Endothelial cell of umbilical vein (primary cell): ENCODE measurements at regions not wholly inside any gene's neighbourhood (a gene's known extent, or its start where the extent isn't known, plus 50 kb on each side); places are given as distances from the start of the nearest gene placed in this dataset.

Experiments used
- BruUV-seq: library from RNA; stranded (reverse); fragments of 400-500 nt; replicated peaks from 2 replicates; lab custom pipeline; 2021; lab: Mats Ljungman, UMichigan
- CTCF ChIA-PET: fragments of 300-600, 350-600 bp; sonication (Branson Sonifier 250); formaldehyde crosslinking; loops from one replicate; lab custom pipeline; 2021; ENCODE audit warnings: antibody characterized with exemption, inconsistent platforms; lab: Charles Lee
- POLR2A ChIA-PET: fragments of 300-600, 350-600 bp; sonication (Branson Sonifier 250); formaldehyde crosslinking; loops from one replicate; lab custom pipeline; 2021; ENCODE audit warnings: antibody characterized with exemption, inconsistent platforms; lab: Charles Lee
- DNase-seq: peaks from one replicate; pipeline ENCODE4 v3.0.0-alpha.2; 2011; ENCODE audit warnings: low read depth, low spot score
- FAIRE-seq: peaks from 2 replicates; lab custom pipeline; 2011; peaks lifted over from hg19 to GRCh38; lab: Jason Lieb, UNC
- H2AFZ ChIP-seq: 2 replicates; pipeline ENCODE4 v1.6.0; 2012; ENCODE audit warnings: low read depth, low read length, control low read depth, inconsistent platforms
- H3K27ac ChIP-seq: 2 replicates; pipeline ENCODE4 v1.5.1; 2011; ENCODE audit warnings: low read depth, mild to moderate bottlenecking, control low read depth, low read length, moderate library complexity; ENCODE audit not compliant: insufficient read depth
- H3K27me3 ChIP-seq, 2 experiments: 2 replicates each; pipeline versions ENCODE4 v1.6.0 to v1.6.1; 2011; ENCODE audit warnings: low read length in 2 of 2, mixed read lengths in 1 of 2; ENCODE audit not compliant: control insufficient read depth in 2 of 2, insufficient read depth in 2 of 2
- H3K36me3 ChIP-seq, 2 experiments: 2 replicates in 1 of 2; 3 replicates in 1 of 2; pipeline ENCODE4 v1.5.1; 2011; ENCODE audit warnings: low read length in 2 of 2, mild to moderate bottlenecking in 1 of 2, moderate library complexity in 1 of 2; ENCODE audit not compliant: control insufficient read depth in 2 of 2, insufficient read depth in 2 of 2; ENCODE audit errors: extremely low read depth in 1 of 2
- H3K4me1 ChIP-seq: 3 replicates; pipeline ENCODE4 v1.5.1; 2011; ENCODE audit warnings: mild to moderate bottlenecking, low read length; ENCODE audit not compliant: control insufficient read depth, insufficient read depth; ENCODE audit errors: extremely low read depth
- H3K4me2 ChIP-seq: 2 replicates; pipeline ENCODE4 v1.6.1; 2011; ENCODE audit warnings: low read length, control low read depth, mixed read lengths; ENCODE audit not compliant: insufficient read depth
- H3K4me3 ChIP-seq, 3 experiments: fragments of 200-600 bp in 1 of 3; sonication (generic), shearing (Covaris generic) in 1 of 3; replicated peaks in 1 of 3; 2 replicates each; pipeline ENCODE4 v1.5.1; 2011 to 2016; ENCODE audit warnings: control low read depth in 3 of 3, low read length in 3 of 3, mild to moderate bottlenecking in 2 of 3, inconsistent platforms in 1 of 3, low read depth in 1 of 3, moderate library complexity in 1 of 3; ENCODE audit not compliant: insufficient read depth in 1 of 3
- H3K79me2 ChIP-seq: 2 replicates; pipeline ENCODE4 v1.6.0; 2012; ENCODE audit warnings: low read length, inconsistent platforms; ENCODE audit not compliant: control insufficient read depth, insufficient read depth
- H3K9ac ChIP-seq: replicated peaks from 2 replicates; pipeline ENCODE3; 2011; ENCODE audit warnings: low read length, control low read depth; ENCODE audit not compliant: insufficient read depth; ENCODE audit errors: extremely low read depth
- H3K9me1 ChIP-seq: replicated peaks from 3 replicates; pipeline ENCODE4 v1.6.0; 2011; ENCODE audit warnings: mild to moderate bottlenecking, low read length; ENCODE audit not compliant: control insufficient read depth, insufficient read depth; ENCODE audit errors: extremely low read depth
- H3K9me3 ChIP-seq: replicated peaks from 2 replicates; pipeline ENCODE4 v1.5.1; 2012; ENCODE audit warnings: low read length, inconsistent platforms; ENCODE audit not compliant: control insufficient read depth, insufficient read depth
- H4K20me1 ChIP-seq: replicated peaks from 2 replicates; pipeline ENCODE3; 2011; ENCODE audit warnings: mild to moderate bottlenecking, low read length; ENCODE audit not compliant: control insufficient read depth, insufficient read depth; ENCODE audit errors: extremely low read depth
- CTCF ChIP-seq, 2 donors: IDR thresholded peaks; 1 replicate in 1 of 2; 2 replicates in 1 of 2; pipeline ENCODE4 v1.5.1; 2011; ENCODE audit warnings: low read length in 2 of 2, mild to moderate bottlenecking in 2 of 2, moderate library complexity in 2 of 2, control low read depth in 1 of 2, inconsistent platforms in 1 of 2, low read depth in 1 of 2; ENCODE audit not compliant: insufficient read depth in 1 of 2; ENCODE audit errors: extremely low read depth in 1 of 2
- EZH2 ChIP-seq: IDR thresholded peaks from 2 replicates; pipeline ENCODE4 v1.6.1; 2012; ENCODE audit warnings: borderline replicate concordance, low read depth, mild to moderate bottlenecking, moderate library complexity, low read length, inconsistent platforms; ENCODE audit not compliant: severe bottlenecking
- FOS ChIP-seq: IDR thresholded peaks from 2 replicates; pipeline ENCODE4 v1.6.1; 2011; ENCODE audit warnings: mild to moderate bottlenecking, low read length, moderate library complexity, borderline replicate concordance; ENCODE audit not compliant: insufficient read depth
- GATA2 ChIP-seq: IDR thresholded peaks from 2 replicates; pipeline ENCODE4 v1.7.0; 2011; ENCODE audit warnings: low read depth, mild to moderate bottlenecking, moderate library complexity, mixed read lengths, low read length; ENCODE audit not compliant: insufficient read length, insufficient read depth
- JUN ChIP-seq: IDR thresholded peaks from 2 replicates; pipeline ENCODE4 v1.6.1; 2011; ENCODE audit warnings: borderline replicate concordance, low read depth; ENCODE audit not compliant: insufficient read length, insufficient read depth
- MYC ChIP-seq: IDR thresholded peaks from one replicate; pipeline ENCODE4 v1.6.1; 2011; ENCODE audit warnings: mild to moderate bottlenecking, low read depth, low read length
- POLR2A ChIP-seq: IDR thresholded peaks from 2 replicates; pipeline ENCODE4 v1.6.1; 2012; ENCODE audit warnings: low read depth, mild to moderate bottlenecking, control low read depth, low read length
- POLR2AphosphoS5 ChIP-seq: IDR thresholded peaks from 2 replicates; pipeline ENCODE4 v1.6.1; 2012; ENCODE audit warnings: low read depth, mild to moderate bottlenecking, control low read depth, low read length, moderate library complexity; ENCODE audit not compliant: insufficient read depth
- dilution Hi-C: fragments of 300-500 bp; cut with MboI; formaldehyde crosslinking; loops from one replicate; pipeline ENCODE4 v1.15.0; 2019; ENCODE audit warnings: low sequenced_read_pairs; ENCODE audit not compliant: extremely low pct_ligation_motif_present
- intact Hi-C: fragments of 100-400 bp; cut with micrococcal nuclease; formaldehyde crosslinking; loops from one replicate; pipeline ENCODE4 v1.10.0; 2022
- TF ChIP-seq, protein P1 (sequence below): IDR thresholded peaks from 2 replicates; pipeline ENCODE4 v1.6.1; 2011; ENCODE audit not compliant: insufficient read depth, insufficient read length

GRCh38 chr11:37623778-37624177, 1025.7 kb upstream of the RAG2 start:
- Histone ChIP-seq H3K4me3 (no peak overlapping the region), H3K4me2 (no peak overlapping the region), H2AFZ (no peak overlapping the region), H3K9ac (no peak overlapping the region), H4K20me1 (no peaks in the 10 kb centered on the region), H3K9me1 (no peaks in the 10 kb centered on the region), H3K27me3 (no peaks in the 10 kb centered on the region), H3K79me2 (no peaks in the 10 kb centered on the region), H3K36me3 (no peaks in the 10 kb centered on the region), H3K4me1 (no peaks in the 10 kb centered on the region), H3K9me3 (no peaks in the 10 kb centered on the region), H3K27ac (no peak overlapping the region)
- ChIA-PET CTCF (no interaction called here), POLR2A (no interaction called here)
- DNase-seq: no peak
- dilution Hi-C loops: no loop called here
- intact Hi-C loops: no loop called here
- TF ChIP-seq CTCF (IDR thresholded peaks at IDR 0.05; ENCODE audit: extremely low read depth in 1 of 2, insufficient read depth in 1 of 2, low read depth in 1 of 2, low read length in 2 of 2) (no peak), MYC (no peak), POLR2A (no peak), POLR2AphosphoS5 (no peak), EZH2 (no peak), GATA2 (no peak), JUN (no peak), FOS (no peak)
- TF ChIP-seq, protein P1, sequence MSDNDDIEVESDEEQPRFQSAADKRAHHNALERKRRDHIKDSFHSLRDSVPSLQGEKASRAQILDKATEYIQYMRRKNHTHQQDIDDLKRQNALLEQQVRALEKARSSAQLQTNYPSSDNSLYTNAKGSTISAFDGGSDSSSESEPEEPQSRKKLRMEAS: no peak
- no TSS peak for BruUV-seq
- no peak for FAIRE-seq
